ENCODE measurements at regions not wholly inside any gene's neighbourhood (a gene's known extent, or its start where the extent isn't known, plus 50 kb on each side); places are given as distances from the start of the nearest gene placed in this dataset.

DNA sequence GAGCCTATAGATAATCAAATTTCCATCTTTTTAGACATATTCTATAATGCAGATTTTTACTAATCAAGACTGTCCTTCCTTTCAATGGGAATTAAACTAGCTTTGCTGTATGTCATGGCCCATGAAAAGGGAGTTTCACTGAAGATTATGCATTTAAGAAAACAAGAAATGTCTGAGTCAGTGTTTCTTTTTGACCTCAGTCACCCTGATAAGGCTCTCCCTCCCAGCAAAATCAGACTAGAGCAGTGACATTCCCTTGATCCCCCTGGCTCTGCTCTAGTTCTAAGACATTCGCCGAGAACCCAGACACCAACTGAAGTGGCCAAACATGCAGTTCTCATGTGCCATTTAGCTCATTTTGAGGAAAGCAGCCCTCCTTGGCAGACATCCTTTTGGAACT lies 442.0 kb downstream of the ACTL7B start:
- TF ChIP-seq POLR2A (IDR thresholded peaks at IDR 0.05; ENCODE audit: low read length) (no peak), GATA1 (IDR thresholded peaks at IDR 0.05; ENCODE audit: low read depth, low read length) (no peak)

Data from erythroblast (primary cell).